HG03103 (cell line): ENCODE measurements at regions not wholly inside any gene's neighbourhood (a gene's known extent, or its start where the extent isn't known, plus 50 kb on each side); places are given as distances from the start of the nearest gene placed in this dataset.

Experiments
- ATAC-seq: cut with Tn5 transposase; IDR thresholded peaks from one replicate; pipeline ENCODE4 v1.9.1; 2021; ENCODE audit warnings: low read depth; ENCODE audit not compliant: unreplicated experiment

GRCh38 chr14:54088271-54088670 lies 131.6 kb upstream of the BMP4 start:
- ATAC-seq, result no peak

GRCh38 chr14:54090274-54090673 lies 133.6 kb upstream of the BMP4 start:
- ATAC-seq, result no peak

- ATAC-seq, result no peak
These were observed 138.1 kb upstream of the BMP4 start for GRCh38 chr14:54094765-54095164.

GRCh38 chr14:54098536-54098935 lies 141.9 kb upstream of the BMP4 start:
- no peak for ATAC-seq

GRCh38 chr14:54102051-54102456 lies 145.4 kb upstream of the BMP4 start:
- no peak for ATAC-seq

- ATAC-seq, result no peak
These were observed 145.9 kb upstream of the BMP4 start for GRCh38 chr14:54102530-54102929.

GRCh38 chr14:54104601-54105145 lies 148.0 kb upstream of the BMP4 start:
- ATAC-seq, result no peak

GRCh38 chr14:54105406-54105805 lies 148.8 kb upstream of the BMP4 start:
- no peak for ATAC-seq

GRCh38 chr14:54105898-54106297 lies 149.3 kb upstream of the BMP4 start:
- ATAC-seq, result no peak

GRCh38 chr14:54106661-54107377 lies 150.2 kb upstream of the BMP4 start:
- no peak for ATAC-seq

GRCh38 chr14:54108481-54109471 lies 152.2 kb upstream of the BMP4 start:
- ATAC-seq, result no peak

GRCh38 chr14:54109521-54110120 lies 153.0 kb upstream of the BMP4 start:
- no peak for ATAC-seq

- ATAC-seq, result no peak
These were observed 158.3 kb upstream of the BMP4 start for GRCh38 chr14:54114941-54115340.

- ATAC-seq, result no peak
These were observed 159.7 kb upstream of the BMP4 start for GRCh38 chr14:54116198-54116885.

- no peak for ATAC-seq
These were observed 160.3 kb upstream of the BMP4 start for GRCh38 chr14:54116972-54117371.

GRCh38 chr14:54117396-54117795 lies 160.8 kb upstream of the BMP4 start:
- no peak for ATAC-seq

- no peak for ATAC-seq
These were observed 161.3 kb upstream of the BMP4 start for GRCh38 chr14:54117924-54118323.

- no peak for ATAC-seq
These were observed 163.6 kb upstream of the BMP4 start for GRCh38 chr14:54120260-54120659.

- no peak for ATAC-seq
These were observed 164.9 kb upstream of the BMP4 start for GRCh38 chr14:54121466-54122027.

- ATAC-seq, result no peak
These were observed 167.2 kb upstream of the BMP4 start for GRCh38 chr14:54123841-54124240.
